ENCODE measurements at regions not wholly inside any gene's neighbourhood (a gene's known extent, or its start where the extent isn't known, plus 50 kb on each side); places are given as distances from the start of the nearest gene placed in this dataset.

- Mint-ChIP-seq H3K4me1 (ENCODE audit: low read depth, unreplicated experiment) (no peaks in the 10 kb centered on the region), H3K36me3 (ENCODE audit: insufficient read depth, unreplicated experiment) (no peaks in the 10 kb centered on the region), H3K9me3 (ENCODE audit: low read depth, unreplicated experiment) (no peaks in the 10 kb centered on the region), H3K27ac (ENCODE audit: unreplicated experiment) (no peak overlapping the region), H3K27me3 (ENCODE audit: unreplicated experiment) (no peaks in the 10 kb centered on the region), H3K4me3 (ENCODE audit: low read depth, unreplicated experiment) (no peak overlapping the region)
- intact Hi-C loops (cut with micrococcal nuclease; ENCODE audit: unreplicated experiment): no loop called here
- CTCF ChIA-PET: no interaction called here
- TF ChIP-seq, protein P1, sequence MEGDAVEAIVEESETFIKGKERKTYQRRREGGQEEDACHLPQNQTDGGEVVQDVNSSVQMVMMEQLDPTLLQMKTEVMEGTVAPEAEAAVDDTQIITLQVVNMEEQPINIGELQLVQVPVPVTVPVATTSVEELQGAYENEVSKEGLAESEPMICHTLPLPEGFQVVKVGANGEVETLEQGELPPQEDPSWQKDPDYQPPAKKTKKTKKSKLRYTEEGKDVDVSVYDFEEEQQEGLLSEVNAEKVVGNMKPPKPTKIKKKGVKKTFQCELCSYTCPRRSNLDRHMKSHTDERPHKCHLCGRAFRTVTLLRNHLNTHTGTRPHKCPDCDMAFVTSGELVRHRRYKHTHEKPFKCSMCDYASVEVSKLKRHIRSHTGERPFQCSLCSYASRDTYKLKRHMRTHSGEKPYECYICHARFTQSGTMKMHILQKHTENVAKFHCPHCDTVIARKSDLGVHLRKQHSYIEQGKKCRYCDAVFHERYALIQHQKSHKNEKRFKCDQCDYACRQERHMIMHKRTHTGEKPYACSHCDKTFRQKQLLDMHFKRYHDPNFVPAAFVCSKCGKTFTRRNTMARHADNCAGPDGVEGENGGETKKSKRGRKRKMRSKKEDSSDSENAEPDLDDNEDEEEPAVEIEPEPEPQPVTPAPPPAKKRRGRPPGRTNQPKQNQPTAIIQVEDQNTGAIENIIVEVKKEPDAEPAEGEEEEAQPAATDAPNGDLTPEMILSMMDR (IDR thresholded peaks at IDR 0.05; ENCODE audit: unreplicated experiment): no peak
- DNase-seq: no peak
- BruUV-seq (replicated peaks): no TSS peak
These were observed 239.7 kb downstream of the CTTN start for GRCh38 chr11:70637949-70638583.

DNA sequence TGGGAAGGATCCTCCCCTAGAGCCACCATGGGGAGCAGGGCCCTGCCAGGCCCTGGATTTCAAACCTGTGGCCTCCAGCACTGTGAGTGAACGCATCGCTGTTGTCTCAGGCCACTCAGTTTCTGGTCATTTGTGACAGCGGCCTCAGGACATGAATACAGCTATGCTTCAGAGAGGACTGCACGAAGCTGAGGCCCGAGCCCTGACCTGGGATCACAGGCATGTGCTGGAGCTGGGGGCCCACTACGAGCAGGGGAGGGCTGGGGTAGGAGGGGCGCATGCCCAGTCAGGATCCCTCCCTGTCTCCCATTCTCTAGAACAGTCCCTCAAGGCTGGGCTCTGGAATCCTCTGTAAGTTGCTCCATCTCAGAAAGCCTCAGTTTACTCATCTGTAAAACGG is 242.1 kb downstream of the CTTN start:
- CTCF ChIA-PET: no interaction called here
- H3K9me3 Mint-ChIP-seq (ENCODE audit: low read depth, unreplicated experiment): no peaks in the 10 kb centered on the region

GRCh38 chr11:70641369-70641768 is 243.0 kb downstream of the CTTN start:
- H3K27me3 Mint-ChIP-seq (ENCODE audit: unreplicated experiment): no peaks in the 10 kb centered on the region
- BruUV-seq (replicated peaks): no TSS peak
- CTCF ChIA-PET: no interaction called here
- no peaks in the 10 kb centered on the region for H3K4me1 Mint-ChIP-seq (ENCODE audit: low read depth, unreplicated experiment)
- intact Hi-C loops (cut with micrococcal nuclease; ENCODE audit: unreplicated experiment): no loop called here
- TF ChIP-seq, protein P1 (IDR thresholded peaks at IDR 0.05; ENCODE audit: unreplicated experiment): no peak
- no peak overlapping the region for H3K27ac Mint-ChIP-seq (ENCODE audit: unreplicated experiment)
- H3K9me3 Mint-ChIP-seq (ENCODE audit: low read depth, unreplicated experiment): no peaks in the 10 kb centered on the region
- no peak for DNase-seq
- no peaks in the 10 kb centered on the region for H3K36me3 Mint-ChIP-seq (ENCODE audit: insufficient read depth, unreplicated experiment)
- no peak overlapping the region for H3K4me3 Mint-ChIP-seq (ENCODE audit: low read depth, unreplicated experiment)

More for the DNA sequence above, 242.1 kb downstream of the CTTN start:
- Mint-ChIP-seq H3K4me3 (ENCODE audit: low read depth, unreplicated experiment) (no peak overlapping the region), H3K27ac (ENCODE audit: unreplicated experiment) (no peak overlapping the region), H3K36me3 (ENCODE audit: insufficient read depth, unreplicated experiment) (no peaks in the 10 kb centered on the region), H3K4me1 (ENCODE audit: low read depth, unreplicated experiment) (no peaks in the 10 kb centered on the region), H3K27me3 (ENCODE audit: unreplicated experiment) (no peaks in the 10 kb centered on the region)
- intact Hi-C loops (cut with micrococcal nuclease; ENCODE audit: unreplicated experiment): no loop called here
- TF ChIP-seq, protein P1 (IDR thresholded peaks at IDR 0.05; ENCODE audit: unreplicated experiment): no peak
- BruUV-seq (replicated peaks): no TSS peak
- DNase-seq: no peak

GRCh38 chr11:70642266-70642665 is 243.9 kb downstream of the CTTN start:
- DNase-seq: no peak
- Mint-ChIP-seq H3K4me3 (ENCODE audit: low read depth, unreplicated experiment) (no peak overlapping the region), H3K27me3 (ENCODE audit: unreplicated experiment) (no peaks in the 10 kb centered on the region), H3K4me1 (ENCODE audit: low read depth, unreplicated experiment) (no peaks in the 10 kb centered on the region), H3K27ac (ENCODE audit: unreplicated experiment) (no peak overlapping the region), H3K36me3 (ENCODE audit: insufficient read depth, unreplicated experiment) (no peaks in the 10 kb centered on the region), H3K9me3 (ENCODE audit: low read depth, unreplicated experiment) (no peaks in the 10 kb centered on the region)
- intact Hi-C loops (cut with micrococcal nuclease; ENCODE audit: unreplicated experiment): no loop called here
- CTCF ChIA-PET: no interaction called here
- no TSS peak for BruUV-seq (replicated peaks)
- TF ChIP-seq, protein P1 (IDR thresholded peaks at IDR 0.05; ENCODE audit: unreplicated experiment): no peak

Measured in Calu3 (cell line).